Ureter (tissue), 1 donor: ENCODE measurements at regions not wholly inside any gene's neighbourhood (a gene's known extent, or its start where the extent isn't known, plus 50 kb on each side); places are given as distances from the start of the nearest gene placed in this dataset.
A peak's percentile ranks its signal among the peaks of the same experiment; 100 is the strongest.

Source experiments
- DNase-seq: peaks from one replicate; pipeline ENCODE4 v3.0.0-alpha.2; 2020; ENCODE audit warnings: low spot score
- donor health status: DM: yes; HTN: yes; CAD: no.

DNA sequence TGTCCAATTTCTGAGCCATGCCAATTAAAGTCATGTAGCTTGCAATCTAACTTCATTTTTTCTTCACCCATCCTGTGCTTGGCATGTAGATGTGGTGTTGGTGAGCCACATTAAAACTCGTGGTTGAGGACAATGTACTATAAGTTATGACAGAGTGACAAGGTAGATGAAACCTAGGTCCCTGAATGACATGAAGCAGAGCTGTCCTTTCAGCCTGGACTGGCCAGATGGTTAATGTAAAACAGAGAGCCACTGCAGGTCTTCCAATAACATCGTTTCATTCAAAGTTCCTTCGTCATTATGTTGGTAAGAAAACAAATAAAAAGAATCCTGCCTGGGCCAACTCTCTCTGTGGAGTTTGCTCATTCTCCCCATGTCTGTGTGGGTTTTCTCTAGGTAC is 856.5 kb upstream of the SEMA6A start:
- no peak for DNase-seq

DNA sequence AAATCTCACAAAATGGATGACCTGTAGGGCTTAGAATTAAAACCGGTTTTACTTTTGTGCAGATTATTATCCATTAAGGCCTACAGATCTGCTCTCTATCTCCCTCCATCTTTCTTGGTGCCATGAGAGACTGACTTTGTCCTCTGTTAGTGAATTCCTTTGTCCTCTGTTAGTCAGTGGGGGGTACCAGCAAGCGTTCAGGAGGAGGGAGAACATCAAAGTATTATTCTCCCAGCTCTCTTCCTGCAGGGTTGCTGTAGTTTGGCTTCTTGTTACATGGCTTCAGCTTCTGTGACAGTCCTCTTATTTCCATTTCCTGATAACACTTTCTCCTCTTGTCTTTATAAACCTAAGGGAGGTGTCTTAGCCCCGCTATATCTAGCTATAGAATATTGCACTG is 850.5 kb upstream of the SEMA6A start:
- no peak for DNase-seq

DNA sequence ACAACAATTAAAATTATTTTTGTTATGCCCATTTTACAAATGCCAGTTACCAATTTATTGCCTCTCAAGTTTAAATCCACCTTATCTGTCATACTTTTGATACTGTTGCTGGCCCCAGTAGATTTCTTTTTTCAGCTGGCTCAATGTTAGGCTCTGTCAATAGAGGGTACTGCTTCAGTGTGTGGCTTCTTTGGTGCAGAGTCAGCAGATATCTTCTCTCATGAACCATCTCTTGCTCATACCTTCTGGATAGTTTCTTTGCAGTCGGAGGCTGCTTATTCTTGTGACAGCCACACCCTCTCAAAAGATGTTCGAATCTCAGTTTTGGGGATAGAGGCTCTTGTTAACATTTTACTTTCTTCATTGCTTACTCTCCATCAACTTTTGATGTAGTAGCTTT is 849.9 kb upstream of the SEMA6A start:
- DNase-seq, result no peak

DNA sequence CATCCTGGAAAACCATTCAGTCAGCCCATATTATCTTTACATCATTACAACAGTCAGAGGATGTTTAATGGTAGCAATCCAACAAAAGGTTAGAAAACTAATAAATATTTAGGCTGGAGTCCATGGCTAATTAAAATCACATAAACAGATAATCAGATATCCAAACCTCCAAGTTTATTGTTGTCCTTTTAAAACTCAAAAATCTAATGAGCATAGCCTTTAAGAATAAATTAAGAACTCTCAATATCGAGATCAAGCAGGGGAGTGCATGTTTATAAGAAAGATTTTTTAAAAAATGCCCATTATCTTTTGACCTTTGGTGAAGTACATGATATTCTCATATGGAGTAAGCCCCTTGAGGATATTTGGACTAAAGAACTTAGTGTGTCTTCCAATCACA is 842.9 kb upstream of the SEMA6A start:
- no peak for DNase-seq

DNA sequence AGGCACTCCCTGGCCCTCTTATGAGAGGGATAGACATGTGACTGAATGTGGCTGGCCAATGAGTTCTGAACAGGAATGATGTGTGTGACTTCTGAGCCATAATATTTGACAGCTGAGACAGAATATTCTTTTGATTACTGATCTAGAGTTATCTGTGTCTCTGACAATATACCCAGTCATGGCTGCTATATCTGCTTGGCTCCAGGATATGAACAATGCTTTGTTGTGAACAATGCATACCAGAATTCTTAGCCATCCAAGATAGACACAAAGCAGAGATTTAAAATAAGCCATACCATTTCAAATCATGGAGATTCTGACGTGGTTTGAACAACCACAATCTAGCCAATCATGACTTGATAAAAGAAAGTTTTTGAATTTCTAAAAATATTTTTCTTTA is 840.3 kb upstream of the SEMA6A start:
- no peak for DNase-seq

DNA sequence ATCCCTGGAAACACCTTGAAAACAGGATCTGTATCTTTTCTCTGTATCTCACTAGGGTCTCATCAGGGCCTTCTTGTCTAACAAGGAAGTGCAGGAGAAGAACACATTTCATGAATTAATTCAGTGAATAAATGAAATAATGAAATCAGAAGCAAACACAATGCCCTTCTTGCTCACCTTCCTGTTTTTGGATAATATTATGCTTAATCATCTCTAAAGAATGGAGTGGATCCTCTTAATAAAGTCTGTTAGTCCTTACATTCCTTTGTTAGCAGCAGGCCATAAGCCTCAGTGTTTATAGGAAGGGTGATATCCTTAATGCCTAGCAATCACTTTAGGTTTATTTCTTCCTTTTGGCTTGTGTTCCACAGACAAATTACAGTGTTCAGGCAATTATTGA is 837.1 kb upstream of the SEMA6A start:
- no peak for DNase-seq

- DNase-seq, result no peak
Measured at GRCh38 chr5:117405197-117405596, 830.6 kb upstream of the SEMA6A start.

DNA sequence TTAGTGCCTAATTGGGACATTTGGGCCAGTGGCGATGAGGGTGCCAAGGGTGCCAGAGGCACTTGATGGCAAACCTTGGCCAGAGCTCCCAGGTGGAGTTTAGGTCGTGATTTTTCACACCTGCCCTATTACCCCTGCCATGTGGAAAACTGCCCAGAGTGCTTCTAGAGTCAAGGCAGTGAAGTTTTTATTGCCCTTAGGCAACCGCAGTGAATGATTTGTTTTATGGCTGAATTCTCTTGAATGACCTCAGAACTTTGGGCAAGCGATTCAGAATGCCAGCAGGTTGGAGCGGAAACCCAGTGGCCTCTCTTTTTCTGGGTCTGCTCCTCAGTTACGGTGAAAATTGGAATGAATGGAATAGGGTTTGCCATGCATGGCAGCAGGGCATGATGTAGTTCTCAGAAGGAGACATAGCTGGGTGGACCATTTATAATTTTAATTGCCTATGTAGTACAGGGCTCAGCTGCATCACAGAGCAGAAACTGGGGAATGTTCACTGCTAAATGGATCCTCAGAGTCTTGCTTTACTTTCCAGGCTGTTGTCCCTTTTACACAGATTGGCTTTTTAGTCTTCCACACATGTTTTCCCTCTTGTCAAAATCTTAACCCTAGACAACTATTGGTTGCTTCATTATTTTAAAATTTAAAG is 820.0 kb upstream of the SEMA6A start:
- no peak for DNase-seq

- no peak for DNase-seq
Measured at GRCh38 chr5:117393125-117393524, 818.5 kb upstream of the SEMA6A start.

- no peak for DNase-seq
Measured at GRCh38 chr5:117380316-117380715, 805.7 kb upstream of the SEMA6A start.

DNA sequence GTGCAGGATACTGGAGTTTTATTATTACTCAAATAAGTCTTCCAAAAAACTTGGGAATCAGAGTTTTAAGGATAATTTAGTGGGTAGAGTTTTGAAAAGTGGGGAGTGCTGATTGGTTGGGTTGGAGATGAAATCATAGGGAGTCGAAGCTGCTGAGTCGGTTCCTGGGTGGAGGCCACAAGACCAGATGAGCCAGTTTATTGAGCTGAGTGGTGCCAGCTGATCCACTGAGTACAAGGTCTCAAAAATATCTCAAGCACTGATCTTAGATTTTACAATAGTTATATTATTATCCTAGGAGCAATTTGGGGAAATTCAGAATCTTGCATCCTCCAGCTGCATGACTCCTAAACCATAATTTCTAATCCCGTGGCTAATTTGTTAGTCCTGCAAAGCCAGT is 804.9 kb upstream of the SEMA6A start:
- no peak for DNase-seq

- DNase-seq, result no peak
Measured at GRCh38 chr5:117376748-117377147, 802.1 kb upstream of the SEMA6A start.

GRCh38 chr5:117359895-117360294 is 785.3 kb upstream of the SEMA6A start:
- no peak for DNase-seq

DNA sequence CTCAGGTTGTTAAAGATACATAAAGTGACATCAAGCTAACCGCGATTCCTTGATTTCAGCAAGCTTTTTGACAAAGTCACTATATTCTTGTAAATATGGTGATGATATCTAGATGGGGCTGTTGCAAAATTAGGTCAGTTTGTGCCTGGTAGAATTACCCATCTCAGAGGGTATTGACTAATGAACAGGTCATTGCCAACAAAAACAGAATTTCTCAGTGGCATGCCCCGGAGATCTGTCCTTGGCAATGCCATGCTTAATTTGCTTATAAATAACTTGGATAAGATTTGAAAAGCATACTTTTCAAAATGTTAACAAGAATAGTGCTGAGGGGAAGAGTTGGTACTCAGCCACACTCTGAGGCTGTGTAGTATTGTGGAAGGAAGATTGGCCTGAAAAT is 783.3 kb upstream of the SEMA6A start:
- DNase-seq, result no peak

DNA sequence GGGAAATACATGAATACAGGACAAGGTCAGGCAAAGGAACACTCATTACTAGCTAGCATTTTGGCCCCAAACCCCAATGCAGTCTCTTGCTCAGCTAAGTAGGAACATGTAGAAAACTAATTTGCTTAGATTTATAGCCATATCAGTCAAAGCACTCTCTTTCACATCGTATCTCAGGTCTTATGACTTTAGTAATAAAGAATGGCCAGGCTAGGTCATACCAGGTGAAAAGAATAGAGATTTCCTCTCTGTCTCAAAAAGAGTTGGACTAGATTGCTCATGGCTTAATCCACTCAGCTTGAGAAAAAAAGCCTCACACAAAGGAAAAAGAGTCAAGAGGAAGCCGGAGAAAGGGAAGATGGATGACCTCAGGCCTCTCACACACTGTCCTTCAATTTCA is 772.7 kb upstream of the SEMA6A start:
- DNase-seq, result no peak

- peak; percentile 45 for DNase-seq
Measured at GRCh38 chr5:117343726-117344125, 769.1 kb upstream of the SEMA6A start.

DNA sequence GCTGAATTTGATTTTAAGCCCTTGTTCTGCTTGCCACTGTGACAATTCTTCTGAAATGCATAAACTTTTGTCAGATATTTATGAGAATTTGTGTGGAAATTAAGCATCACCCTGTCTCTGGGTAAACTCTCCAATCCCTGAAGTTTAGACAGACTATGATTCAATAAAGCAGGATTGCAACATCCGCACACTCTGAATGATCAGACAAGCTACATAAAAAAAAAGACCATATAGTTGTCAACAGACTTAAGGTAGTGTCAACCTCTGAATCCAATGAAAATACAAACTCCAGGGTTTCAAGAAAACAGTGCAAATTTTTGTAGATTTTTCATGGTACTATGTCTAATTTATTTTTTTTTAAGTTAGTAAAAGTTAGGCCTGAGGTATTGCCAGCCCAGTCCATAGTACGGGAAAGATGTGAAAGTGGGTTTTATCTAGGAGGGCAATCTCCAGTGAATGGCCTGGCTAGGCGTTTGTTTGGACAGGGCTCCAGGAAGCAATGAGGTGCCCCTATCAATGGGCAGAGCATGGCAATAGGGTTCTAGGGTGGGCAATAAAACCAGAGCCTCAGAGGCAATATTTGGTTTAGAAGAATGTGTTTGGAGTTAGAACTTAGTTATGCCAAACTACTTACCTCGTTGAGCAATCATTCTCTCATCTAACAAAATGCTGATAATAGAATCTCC is 762.6 kb upstream of the SEMA6A start:
- DNase-seq, result no peak

- no peak for DNase-seq
Measured at GRCh38 chr5:117336208-117336607, 761.6 kb upstream of the SEMA6A start.

- DNase-seq, result no peak
Measured at GRCh38 chr5:117333011-117333410, 758.4 kb upstream of the SEMA6A start.

DNA sequence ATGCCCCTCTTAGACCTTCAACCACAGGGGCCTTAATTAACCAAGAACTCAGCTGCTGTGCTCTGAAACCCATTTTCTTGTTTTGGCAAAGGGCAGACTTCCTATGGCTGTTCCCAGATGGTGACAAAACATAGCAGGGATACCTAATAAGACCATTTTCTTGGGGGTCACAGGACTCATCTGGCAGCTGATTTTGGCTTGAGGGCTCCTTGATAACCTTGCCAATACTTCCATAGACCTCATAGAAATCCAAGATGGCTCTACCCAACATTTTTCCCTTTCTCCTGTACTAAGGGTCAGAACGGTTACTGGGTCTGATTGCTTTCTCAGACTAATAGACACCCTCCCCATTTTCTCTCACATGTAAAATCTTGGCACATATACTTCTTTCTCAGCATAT is 757.7 kb upstream of the SEMA6A start:
- DNase-seq, result no peak

DNA sequence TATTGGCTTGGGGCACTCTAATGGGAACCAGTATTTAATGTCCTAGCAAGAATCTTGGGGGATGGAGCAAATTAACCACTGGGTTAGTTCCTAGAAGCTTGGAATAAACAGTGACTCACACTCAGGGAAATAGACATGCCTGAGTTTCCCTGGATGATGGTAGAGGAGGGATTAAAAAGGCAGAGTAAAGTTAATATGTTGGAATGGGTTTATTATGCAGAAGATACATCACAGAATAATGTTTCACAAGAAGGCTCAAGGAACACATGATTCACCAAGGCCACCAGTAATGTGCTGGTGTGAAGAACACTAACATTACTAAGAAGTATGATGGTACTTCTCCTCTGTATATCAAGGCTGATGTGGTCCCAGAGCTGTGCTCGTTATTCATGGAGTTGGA is 752.9 kb upstream of the SEMA6A start:
- DNase-seq, result no peak

DNA sequence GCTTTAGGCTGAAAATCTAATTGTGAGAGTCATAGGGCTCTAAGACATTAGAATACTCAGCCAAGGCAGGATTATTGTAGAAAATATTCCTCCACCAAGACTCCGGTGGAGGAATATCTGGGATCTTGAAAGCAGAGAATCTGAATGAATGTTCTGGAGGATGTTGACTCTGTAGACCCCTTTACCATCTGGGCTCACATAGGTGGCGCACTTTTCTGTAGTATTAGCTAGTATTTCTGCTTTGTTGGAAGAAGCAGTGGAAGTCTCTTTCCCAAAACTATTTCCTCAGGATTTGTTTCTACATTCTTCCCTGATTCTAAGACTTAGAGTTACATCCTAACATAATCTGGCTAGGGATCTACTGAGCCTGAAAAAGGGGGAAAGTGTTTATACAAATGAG is 752.4 kb upstream of the SEMA6A start:
- no peak for DNase-seq

DNA sequence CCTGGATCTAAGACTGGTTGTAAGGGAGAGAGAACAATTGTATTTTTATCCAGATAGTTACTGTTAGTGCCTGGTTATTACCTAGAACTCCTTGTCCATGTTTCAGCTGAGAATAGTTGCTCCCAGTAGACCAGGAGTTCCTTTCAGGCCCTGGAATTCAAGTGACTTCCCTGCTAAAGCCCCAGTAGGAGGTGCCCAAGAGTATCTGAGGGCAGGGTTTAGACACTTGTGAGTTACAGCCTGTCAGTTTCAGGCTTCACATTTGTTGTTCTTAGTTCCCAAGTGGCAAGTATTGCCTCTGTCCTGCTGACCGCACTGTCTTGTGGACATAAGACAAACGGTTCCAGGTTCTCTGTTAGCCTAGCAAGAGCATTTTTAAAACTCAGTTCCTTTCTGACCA is 743.9 kb upstream of the SEMA6A start:
- DNase-seq, result no peak

GRCh38 chr5:117315170-117315569 is 740.5 kb upstream of the SEMA6A start:
- no peak for DNase-seq
